GM20000 (cell line): ENCODE measurements at regions not wholly inside any gene's neighbourhood (a gene's known extent, or its start where the extent isn't known, plus 50 kb on each side); places are given as distances from the start of the nearest gene placed in this dataset.

ENCODE experiments used
- DNase-seq: peaks from one replicate; pipeline ENCODE4 v3.0.0; 2012; ENCODE audit warnings: low spot score
- CTCF ChIP-seq: IDR thresholded peaks from 2 replicates; pipeline ENCODE4 v1.5.1; 2012; ENCODE audit warnings: mild to moderate bottlenecking, control low read depth; ENCODE audit errors: extremely low read depth, missing control alignments

- no peak for DNase-seq
- no peak for TF ChIP-seq CTCF
These were observed 66.5 kb upstream of the ARRDC4 start for GRCh38 chr15:97893967-97894366.

- TF ChIP-seq CTCF = no peak
These were observed 60.5 kb upstream of the ARRDC4 start for GRCh38 chr15:97899981-97900380.

GRCh38 chr15:97902140-97902780, 58.2 kb upstream of the ARRDC4 start:
- no peak for TF ChIP-seq CTCF
- DNase-seq = no peak

More at GRCh38 chr15:97899981-97900380, 60.5 kb upstream of the ARRDC4 start:
- DNase-seq = no peak

GRCh38 chr15:97903560-97903959, 56.9 kb upstream of the ARRDC4 start:
- TF ChIP-seq CTCF = no peak
- no peak for DNase-seq

GRCh38 chr15:97903971-97904572, 56.4 kb upstream of the ARRDC4 start:
- TF ChIP-seq CTCF = no peak
- DNase-seq = peak; percentile 19

DNA sequence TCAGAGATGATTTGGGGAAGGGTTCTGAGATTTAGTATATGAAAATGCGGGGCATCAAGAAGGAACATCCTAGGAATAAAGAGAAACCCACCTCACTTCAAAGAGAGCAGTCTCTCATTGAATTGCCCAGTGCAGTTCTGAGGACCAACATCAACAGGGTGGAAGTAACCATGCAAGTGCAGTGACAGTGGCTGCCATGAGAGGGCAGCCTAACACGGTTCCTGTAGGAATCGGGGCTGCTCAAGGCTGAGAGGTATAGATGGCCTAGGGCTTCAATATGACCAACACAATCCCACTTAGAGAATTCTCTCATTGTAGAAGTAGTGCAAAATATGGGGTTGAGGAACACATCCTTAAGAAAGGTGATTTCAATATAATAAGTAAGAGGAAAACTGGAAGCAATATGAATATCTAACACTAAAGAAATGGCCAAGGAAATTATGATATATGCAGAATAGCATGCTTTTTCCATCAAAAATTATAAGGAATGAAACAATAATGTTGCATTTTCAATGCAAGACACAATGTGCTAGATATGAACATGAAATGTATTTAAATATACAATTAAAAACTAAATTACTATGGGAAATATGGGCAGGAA, 51.1 kb upstream of the ARRDC4 start:
- TF ChIP-seq CTCF = peak; percentile 68
- peak; percentile 74 for DNase-seq
